ENCODE measurements at regions not wholly inside any gene's neighbourhood (a gene's known extent, or its start where the extent isn't known, plus 50 kb on each side); places are given as distances from the start of the nearest gene placed in this dataset.

- H3K79me2 ChIP-seq (ENCODE audit: insufficient read depth, low read length), result no peaks in the 10 kb centered on the region
- ATAC-seq (no peak), FAIRE-seq (no peak), DNase-seq (ENCODE audit: low spot score) (no peak)
- H3K4me2 ChIP-seq (ENCODE audit: low read depth, low read length), result no peak overlapping the region
- H3K9me3 ChIP-seq (ENCODE audit: low read length), result no peaks in the 10 kb centered on the region
- CTCF ChIA-PET (ENCODE audit: low intra/inter-chr PET ratio, low total read pairs), result no interaction called here
- intact Hi-C loops (cut with micrococcal nuclease; ENCODE audit: unreplicated experiment), result no loop called here
- no peak overlapping the region for H3K4me3 ChIP-seq (replicated peaks in 1 of 3; ENCODE audit: insufficient read depth in 1 of 3, low read depth in 2 of 3, low read length in 3 of 3)
- in situ Hi-C loops (cut with HindIII; ENCODE audit: extremely low pct_ligation_motif_present, low pct_unique_long_range_greater_than_20kb), result no loop called here
- TF ChIP-seq, protein P1, sequence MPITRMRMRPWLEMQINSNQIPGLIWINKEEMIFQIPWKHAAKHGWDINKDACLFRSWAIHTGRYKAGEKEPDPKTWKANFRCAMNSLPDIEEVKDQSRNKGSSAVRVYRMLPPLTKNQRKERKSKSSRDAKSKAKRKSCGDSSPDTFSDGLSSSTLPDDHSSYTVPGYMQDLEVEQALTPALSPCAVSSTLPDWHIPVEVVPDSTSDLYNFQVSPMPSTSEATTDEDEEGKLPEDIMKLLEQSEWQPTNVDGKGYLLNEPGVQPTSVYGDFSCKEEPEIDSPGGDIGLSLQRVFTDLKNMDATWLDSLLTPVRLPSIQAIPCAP (CRISPR knock-in tag; IDR thresholded peaks at IDR 0.05; ENCODE audit: low read depth), result no peak
- TF ChIP-seq ZNF501 (CRISPR knock-in tag; IDR thresholded peaks at IDR 0.05) (no peak), ZNF598 (CRISPR knock-in tag; IDR thresholded peaks at IDR 0.05; ENCODE audit: borderline replicate concordance) (no peak), ZEB1 (IDR thresholded peaks at IDR 0.05; ENCODE audit: insufficient replicate concordance, low read depth) (no peak), ZNF562 (CRISPR knock-in tag; IDR thresholded peaks at IDR 0.05; ENCODE audit: borderline replicate concordance) (no peak), ZNF503 (CRISPR knock-in tag; IDR thresholded peaks at IDR 0.05) (no peak), MAFG (CRISPR knock-in tag; IDR thresholded peaks at IDR 0.05) (no peak), SMARCE1 (IDR thresholded peaks at IDR 0.05; ENCODE audit: borderline replicate concordance) (no peak), ZNF432 (CRISPR knock-in tag; IDR thresholded peaks at IDR 0.05; ENCODE audit: borderline replicate concordance) (no peak)
- TF ChIP-seq, protein P2, sequence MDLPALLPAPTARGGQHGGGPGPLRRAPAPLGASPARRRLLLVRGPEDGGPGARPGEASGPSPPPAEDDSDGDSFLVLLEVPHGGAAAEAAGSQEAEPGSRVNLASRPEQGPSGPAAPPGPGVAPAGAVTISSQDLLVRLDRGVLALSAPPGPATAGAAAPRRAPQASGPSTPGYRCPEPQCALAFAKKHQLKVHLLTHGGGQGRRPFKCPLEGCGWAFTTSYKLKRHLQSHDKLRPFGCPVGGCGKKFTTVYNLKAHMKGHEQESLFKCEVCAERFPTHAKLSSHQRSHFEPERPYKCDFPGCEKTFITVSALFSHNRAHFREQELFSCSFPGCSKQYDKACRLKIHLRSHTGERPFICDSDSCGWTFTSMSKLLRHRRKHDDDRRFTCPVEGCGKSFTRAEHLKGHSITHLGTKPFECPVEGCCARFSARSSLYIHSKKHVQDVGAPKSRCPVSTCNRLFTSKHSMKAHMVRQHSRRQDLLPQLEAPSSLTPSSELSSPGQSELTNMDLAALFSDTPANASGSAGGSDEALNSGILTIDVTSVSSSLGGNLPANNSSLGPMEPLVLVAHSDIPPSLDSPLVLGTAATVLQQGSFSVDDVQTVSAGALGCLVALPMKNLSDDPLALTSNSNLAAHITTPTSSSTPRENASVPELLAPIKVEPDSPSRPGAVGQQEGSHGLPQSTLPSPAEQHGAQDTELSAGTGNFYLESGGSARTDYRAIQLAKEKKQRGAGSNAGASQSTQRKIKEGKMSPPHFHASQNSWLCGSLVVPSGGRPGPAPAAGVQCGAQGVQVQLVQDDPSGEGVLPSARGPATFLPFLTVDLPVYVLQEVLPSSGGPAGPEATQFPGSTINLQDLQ (CRISPR knock-in tag; IDR thresholded peaks at IDR 0.05), result no peak
- TF ChIP-seq, protein P3, sequence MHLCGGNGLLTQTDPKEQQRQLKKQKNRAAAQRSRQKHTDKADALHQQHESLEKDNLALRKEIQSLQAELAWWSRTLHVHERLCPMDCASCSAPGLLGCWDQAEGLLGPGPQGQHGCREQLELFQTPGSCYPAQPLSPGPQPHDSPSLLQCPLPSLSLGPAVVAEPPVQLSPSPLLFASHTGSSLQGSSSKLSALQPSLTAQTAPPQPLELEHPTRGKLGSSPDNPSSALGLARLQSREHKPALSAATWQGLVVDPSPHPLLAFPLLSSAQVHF (CRISPR knock-in tag; IDR thresholded peaks at IDR 0.05), result no peak
- TF ChIP-seq, protein P4, sequence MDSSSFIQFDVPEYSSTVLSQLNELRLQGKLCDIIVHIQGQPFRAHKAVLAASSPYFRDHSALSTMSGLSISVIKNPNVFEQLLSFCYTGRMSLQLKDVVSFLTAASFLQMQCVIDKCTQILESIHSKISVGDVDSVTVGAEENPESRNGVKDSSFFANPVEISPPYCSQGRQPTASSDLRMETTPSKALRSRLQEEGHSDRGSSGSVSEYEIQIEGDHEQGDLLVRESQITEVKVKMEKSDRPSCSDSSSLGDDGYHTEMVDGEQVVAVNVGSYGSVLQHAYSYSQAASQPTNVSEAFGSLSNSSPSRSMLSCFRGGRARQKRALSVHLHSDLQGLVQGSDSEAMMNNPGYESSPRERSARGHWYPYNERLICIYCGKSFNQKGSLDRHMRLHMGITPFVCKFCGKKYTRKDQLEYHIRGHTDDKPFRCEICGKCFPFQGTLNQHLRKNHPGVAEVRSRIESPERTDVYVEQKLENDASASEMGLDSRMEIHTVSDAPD (CRISPR knock-in tag; IDR thresholded peaks at IDR 0.05), result no peak
- WGBS (ENCODE audit: low lambda C conversion rate), result 91% methylated on average over 5 of the region's 7 CpGs
- POLR2A ChIA-PET, result no interaction called here
- H3K27me3 ChIP-seq (ENCODE audit: control insufficient read depth in 1 of 2, insufficient read depth in 2 of 2, low read length in 2 of 2), result no peaks in the 10 kb centered on the region
- H3K27ac ChIP-seq (ENCODE audit: extremely low read length, insufficient read depth, low read length), result no peak overlapping the region
- no TSS peak for BruUV-seq (replicated peaks)
- H4K20me1 ChIP-seq (ENCODE audit: insufficient read depth, low read length), result peaks cover 16% of the 10 kb centered on the region; the same call in 1 of the 2 replicates
- H3K4me1 ChIP-seq (ENCODE audit: insufficient read depth, low read length), result peaks cover 3% of the 10 kb centered on the region
- peaks cover 2 to 17% of the 10 kb centered on the region in 2 experiments; a peak in 1 of 5 replicates for H3K36me3 ChIP-seq (replicated peaks in 1 of 2; ENCODE audit: control insufficient read depth in 1 of 2, insufficient read depth in 2 of 2, low read length in 2 of 2)
- H3K9ac ChIP-seq (ENCODE audit: insufficient read depth, low read depth, low read length), result no peak overlapping the region
- H2AFZ ChIP-seq (ENCODE audit: low read length), result no peak overlapping the region
These were observed 374.0 kb downstream of the SHANK2 start for GRCh38 chr11:70878366-70878765.
